HG03095 (cell line): ENCODE measurements at regions not wholly inside any gene's neighbourhood (a gene's known extent, or its start where the extent isn't known, plus 50 kb on each side); places are given as distances from the start of the nearest gene placed in this dataset.
"Not testable (repeated sequence)": the region's sequence is repeated elsewhere in the genome, so short reads cannot be mapped to it uniquely, and the experiment has no call there.

Experiments used
- ATAC-seq: cut with Tn5 transposase; IDR thresholded peaks from one replicate; pipeline ENCODE4 v1.9.1; 2021; ENCODE audit warnings: moderate library complexity; ENCODE audit not compliant: unreplicated experiment

DNA sequence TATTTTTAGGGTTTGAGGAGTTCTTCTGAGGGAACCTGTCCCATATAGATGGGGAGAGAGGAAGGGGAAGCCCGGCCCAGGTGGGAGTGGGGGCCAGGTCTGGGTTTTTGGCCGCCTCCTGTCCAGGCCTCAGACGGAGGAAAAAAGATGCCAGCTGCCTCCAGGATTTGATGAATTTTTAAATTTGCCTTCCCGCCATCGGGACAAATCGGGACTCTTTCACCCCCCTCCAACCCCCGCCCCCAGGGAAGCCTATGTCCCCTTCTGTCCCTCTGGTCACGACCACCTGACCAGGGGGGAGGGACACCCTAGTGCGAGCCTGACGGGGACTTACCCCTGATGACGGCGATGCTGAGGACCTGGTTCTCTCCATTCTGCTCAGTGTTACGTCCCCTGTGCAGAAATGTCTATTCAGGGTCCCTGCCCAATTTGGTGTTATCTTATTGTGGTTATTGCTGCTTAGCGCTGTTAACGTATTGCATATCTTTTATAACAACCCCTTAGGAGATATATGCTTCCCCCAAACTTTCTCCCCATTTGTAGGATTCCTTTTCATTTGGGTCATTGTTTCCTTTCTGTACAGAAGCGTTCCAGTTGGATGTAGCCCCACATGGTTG, 115.9 kb upstream of the GRK3 start:
- no peak for ATAC-seq

DNA sequence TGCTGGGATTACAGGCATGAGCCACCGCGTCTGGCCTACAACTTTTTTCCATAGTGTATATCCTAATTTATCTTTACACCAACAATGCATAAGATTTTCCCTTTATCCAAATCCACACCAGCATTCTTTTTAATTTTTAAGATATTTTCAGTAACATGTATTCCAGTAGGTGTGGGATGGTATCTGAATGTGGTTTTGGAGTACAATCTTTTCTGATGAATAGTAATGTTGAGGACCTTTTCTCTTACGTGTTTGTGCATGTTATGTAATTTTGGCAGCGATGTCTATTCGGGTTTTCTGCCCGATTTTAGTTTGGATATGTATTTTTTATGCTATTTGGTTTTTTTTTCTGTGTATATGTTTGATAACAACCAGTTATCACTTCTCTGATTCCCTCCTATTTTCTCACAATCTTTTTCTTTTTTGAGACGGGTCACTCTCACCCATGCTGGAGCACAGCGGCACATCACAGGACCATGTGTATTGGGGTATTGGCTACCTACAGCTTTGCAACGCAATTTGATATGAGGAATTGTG, 114.6 kb upstream of the GRK3 start:
- ATAC-seq = no peak

DNA sequence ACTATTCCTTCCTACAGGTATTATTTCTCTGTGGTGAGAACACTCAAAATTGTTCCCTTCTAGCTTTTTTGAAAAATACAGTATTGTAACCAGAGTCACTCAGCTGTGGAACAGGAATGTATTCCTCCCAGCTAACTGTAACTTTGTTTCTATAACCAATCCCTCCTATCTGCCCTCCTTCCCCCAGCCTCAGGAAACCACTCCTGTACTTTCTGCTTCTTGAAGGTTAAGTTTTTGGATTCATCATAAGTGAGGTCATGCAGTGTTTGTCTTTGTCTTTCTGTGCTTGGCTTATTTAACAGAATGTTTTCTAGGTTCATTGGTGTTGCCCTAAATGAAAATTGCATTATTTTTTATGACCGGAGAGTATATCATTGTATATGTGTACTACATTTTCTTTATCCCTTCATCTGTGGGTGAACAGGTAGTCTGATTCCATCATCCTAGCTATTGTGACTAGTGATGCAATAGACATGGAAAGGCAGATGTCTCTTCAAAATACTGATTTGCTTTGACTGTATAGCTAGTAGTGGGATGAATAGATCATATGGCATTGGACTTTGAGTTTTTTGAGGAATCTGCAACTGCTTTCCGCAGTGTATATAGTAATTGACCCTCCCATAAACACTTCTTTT, 112.9 kb upstream of the GRK3 start:
- no peak for ATAC-seq

DNA sequence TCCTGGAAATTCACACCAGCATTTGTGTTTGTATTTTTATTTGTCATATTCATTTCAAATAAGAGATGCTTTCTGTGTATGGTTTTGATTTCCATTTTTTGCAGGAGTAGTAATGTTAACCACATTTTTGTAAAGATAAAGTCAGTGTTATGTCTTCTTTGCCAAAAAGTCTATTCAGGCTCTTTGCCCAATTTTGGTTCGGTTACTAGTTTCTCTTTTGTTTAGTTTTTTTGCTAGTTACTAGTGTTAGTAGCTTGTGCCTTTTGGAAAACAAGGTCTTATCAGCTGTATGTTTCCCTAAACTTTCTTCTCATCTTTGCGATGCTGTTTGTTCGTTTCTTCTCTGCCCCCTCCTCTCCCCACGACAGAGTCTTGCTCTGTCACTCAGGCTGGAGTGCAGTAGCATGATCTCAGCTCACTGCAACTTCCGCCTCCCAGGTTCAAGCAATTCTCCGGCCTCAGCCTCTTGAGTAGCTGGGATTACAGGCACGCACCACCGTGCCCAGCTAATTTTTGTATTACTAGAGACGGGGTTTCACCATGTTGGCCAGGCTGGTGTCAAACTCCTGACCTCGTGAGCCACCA, 112.3 kb upstream of the GRK3 start:
- ATAC-seq = no peak

DNA sequence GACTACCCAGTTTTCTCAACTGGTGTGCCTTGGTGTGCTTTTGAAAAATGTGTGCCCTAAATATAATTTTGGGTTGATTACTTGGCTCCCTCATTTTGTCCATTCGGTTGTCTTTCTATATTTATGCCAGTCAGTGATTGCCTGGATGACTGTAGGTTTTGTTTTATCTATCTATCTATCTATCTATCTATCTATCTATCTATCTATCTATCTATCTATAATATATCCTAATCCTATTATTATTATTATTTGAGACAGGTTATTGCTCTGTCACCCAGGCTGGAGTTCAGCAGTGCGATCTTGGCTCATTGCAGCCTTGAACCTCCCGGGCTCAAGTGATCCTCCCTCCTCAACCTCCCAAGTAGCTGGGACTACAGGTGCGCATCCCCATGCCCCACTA, 111.4 kb upstream of the GRK3 start:
- ATAC-seq = no peak

DNA sequence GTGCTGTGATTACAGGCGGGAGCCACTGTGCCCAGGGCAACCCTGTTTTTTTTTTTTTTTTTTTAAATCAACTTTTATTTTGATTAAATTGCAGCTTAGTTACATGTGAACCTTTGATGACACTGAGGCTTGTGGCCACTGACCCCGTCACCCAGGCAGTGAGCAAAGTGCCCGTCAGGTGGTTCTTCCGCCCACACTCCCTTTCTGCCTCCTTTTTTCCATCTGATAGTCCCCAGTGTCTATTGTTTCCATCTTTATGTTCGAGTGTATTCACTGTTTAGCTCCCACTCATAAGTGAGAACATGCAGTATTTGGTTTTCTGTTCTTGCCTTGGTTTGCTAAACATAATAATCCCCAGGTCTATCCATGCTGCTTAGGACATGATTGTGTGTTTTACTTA, 110.9 kb upstream of the GRK3 start:
- no peak for ATAC-seq

DNA sequence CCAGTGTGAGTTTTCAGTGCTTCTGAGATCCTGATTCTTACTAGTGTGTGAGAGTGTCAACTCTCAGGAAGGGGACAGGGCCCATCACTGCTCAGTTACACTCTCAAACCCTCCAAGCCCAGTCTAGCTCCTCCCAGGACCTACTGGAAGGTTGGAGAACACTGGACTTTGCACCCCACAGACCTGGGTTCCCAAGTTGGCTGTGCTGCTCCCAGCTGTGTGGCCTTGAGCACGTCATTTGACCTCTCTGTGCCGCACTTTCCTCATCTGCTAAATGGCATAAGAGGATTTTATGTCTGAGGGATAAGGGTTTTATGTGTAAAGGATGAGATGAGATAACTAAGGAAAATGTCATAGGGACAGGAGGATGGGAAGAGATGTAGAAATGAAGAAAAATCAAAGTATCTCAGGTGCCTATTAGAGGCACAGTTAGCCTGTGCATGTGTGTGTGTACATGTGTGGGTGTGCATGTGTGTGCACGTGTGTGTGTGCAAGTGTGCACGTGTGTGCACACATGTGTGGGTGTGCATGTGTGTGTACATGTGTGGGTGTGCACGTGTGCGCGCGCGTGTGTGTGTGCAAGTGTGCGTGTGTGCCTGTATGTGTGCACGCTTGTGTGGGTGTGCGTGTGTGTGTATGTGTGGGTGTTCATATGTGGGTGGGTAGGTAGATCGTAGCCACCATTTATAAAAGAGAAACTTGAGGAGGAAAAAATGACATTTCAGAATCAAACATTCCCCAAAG, 108.0 kb upstream of the GRK3 start:
- not testable (repeated sequence) for ATAC-seq

DNA sequence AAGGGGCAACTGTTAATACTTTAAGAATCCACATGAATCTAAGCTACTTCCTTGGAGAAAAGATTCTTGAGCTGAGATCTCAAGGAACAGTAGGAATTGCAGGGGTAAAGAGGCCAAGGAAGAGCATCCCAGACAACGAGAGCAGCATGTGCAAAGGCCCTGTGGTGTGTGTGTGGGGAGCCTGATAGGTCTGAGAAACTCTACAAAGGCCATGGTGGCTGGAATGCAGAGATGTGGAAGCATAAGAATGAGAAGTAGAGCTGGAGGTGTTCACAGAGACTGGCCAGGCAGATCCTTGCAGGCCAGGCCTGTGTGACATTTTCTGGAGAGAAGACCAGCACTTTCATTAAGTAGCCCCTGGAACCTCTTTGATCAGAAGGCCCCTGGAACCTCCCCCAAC, 105.8 kb upstream of the GRK3 start:
- ATAC-seq = not testable (repeated sequence)

DNA sequence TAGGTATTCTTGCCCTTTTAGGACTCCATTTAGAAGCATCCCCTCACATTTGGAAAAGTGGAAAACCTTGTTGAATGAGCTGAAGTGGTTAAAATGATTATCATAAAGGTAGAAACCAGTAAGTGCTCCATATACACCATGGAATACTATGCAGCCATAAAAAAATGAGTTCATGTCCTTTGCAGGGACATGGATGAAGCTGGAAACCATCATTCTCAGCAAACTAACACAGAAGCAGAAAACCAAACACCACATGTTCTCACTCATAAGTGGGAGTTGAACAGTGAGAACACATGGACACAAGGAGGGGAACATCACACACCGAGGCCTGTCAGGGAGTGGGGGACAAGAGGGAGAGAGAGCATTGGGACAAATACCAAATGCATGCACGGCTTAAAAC, 103.8 kb upstream of the GRK3 start:
- not testable (repeated sequence) for ATAC-seq

DNA sequence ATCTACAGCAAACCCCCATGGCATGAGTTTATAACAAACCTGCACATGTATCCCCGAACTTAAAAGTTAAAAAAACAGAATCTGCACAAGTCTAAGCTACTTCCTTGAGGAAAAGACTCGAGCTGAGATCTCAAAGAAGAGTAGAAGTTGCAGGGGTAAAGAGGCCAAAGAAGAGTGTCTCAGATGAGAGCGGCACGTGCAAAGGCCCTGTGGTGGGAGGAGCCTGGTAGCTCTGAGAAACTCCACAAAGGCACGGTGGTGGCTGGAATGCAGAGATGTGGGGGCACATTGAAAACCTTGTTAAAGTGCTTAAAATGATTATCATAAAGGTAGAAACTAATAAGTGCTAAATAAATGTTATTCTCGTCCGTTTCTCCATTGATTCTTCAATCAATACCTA, 103.2 kb upstream of the GRK3 start:
- no peak for ATAC-seq

DNA sequence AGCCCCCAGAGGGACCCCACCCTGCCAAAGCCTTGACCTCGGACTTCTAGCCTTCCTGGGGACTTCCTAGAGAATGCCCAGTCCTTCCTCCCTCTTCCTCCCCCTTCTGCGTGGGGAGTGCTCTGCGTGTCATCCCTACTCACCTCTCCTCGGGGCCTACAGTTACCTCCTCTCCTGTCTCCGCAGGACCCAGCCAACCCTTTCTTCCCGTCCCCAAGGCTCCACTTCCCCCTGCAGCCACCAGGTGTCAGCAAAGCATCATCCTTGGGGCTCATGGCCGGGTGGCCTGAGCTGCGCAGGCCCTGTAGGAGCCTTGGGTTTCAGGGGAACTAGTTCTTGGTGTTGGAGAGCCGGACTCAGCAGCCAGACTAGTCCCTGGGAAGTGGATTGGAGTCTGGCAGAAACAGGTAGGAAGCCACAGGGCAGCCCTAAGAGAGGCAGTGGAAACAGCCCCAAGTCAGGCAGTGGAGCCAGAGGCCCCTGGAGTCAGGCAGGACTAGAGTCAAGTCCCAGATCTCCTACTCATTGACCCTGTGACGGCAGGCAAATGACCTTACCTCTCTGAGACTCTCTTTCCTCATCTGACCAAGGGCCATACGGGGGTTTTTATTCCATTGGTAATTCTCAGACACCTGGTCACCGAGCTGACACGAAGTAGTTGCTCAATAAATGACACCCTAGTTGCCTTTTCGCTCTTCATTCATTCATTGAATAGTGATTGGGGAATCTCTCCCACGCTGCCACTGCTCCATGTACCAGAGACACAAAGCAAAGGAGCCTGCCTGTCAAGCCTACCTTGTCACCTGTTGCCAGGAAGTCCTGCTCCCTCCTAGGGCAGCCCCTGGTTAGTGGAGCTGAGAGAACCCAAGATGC, 101.8 kb upstream of the GRK3 start:
- peak; percentile 69 for ATAC-seq

DNA sequence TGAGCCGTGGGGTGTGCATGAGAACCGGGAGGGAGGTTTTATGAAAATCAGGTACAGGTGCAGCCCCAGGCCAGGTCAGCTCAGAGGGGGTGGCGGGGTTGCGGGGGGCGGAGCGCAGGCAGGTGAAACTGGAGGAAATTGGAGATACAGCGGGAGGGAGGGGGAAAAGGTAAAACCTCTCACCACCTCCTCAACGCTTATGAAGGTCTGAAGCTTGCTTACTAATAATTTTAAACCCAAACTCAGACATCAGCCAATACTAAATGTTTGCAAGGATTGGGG, 101.2 kb upstream of the GRK3 start:
- not testable (repeated sequence) for ATAC-seq

DNA sequence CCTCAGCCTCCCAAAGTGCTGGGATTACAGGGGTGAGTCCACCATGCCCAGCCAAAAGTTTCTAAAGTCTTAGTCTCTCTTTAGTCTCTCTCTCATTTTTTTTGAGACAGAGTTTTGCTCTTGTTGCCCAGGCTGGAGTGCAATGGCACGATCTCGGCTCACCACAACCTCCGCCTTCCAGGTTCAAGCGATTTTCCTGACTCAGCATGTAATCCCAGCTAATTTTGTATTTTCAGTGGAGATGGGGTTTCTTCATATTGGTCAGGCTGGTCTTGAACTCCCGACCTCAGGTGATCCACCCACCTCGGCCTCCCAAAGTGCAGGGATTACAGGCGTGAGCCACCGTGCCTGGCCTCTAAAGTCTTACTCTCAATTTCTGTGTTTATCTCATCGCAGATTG, 100.1 kb upstream of the GRK3 start:
- not testable (repeated sequence) for ATAC-seq

DNA sequence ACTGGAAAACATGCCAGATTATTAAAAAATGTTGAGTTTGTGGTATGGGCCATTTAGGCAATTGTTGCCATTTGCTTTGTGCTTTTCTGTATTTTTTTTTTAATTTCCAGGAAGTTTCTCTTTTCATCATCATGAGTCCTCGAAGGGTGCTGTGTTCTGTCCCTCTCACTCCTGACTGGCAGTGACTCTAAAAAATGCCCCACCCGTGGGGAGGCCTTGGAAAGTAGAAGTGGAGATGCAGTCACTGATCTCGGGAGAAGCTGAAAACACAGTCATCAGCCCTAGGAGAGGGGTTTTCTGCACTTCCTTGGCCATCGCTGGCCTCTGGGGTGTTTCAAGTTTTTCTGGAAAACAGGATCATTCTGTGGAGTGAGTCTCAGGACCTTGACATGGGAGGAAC, 98.5 kb upstream of the GRK3 start:
- ATAC-seq = no peak

DNA sequence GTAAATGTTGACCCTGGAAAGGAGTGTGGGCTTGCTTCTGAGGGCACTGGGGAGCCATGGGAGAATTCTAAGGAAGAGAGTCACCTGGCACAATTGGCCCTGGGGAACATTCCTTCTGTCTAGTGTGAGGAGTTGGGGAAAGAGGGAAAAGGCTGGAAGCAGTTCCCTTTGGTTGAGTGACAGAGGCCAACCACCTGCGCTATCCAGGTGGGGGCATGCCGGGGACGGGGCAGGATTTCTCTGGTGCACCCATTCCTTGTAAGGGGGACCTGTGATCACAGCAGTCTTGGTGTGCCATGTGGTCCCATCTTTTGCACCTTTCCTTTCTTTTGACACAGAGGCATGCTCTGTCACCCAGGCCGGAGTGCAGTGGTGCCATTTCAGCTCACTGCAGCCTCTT, 92.1 kb upstream of the GRK3 start:
- no peak for ATAC-seq

DNA sequence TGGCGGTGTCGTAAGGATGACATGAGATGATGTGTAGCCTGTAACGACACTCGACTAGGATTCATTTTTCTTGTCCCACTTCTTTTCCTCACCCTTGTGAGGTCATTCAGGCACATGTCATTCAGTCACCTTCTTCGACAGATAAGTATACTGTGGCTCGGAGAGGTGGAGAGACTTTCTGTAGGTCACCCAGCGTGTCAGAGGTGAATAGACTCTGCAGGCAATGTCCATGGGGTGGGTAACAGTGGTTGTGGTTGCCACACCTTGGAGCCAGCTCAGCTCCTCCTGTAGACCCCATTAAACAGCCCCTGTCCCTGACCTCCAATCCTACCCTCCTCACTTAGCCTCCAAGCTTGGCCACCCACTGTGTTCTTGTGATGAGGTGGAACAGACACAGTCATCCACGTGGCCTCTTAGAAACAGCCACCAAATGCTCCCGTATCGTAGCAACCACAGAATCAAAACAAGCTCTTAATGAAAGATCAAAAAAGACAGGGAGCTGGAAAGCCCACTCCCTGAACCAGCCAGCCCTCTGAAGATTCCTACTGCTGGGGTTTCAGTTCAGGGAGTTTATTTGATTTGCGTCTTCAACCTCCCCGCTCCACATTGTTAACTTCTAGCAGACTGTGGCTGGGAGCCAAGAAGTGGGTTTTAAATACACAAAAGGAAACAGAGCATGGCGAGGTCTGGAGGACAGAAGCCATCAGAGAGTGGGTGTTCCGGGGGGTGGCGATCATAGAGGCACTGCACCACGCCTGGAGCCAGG, 89.0 kb upstream of the GRK3 start:
- ATAC-seq = no peak

DNA sequence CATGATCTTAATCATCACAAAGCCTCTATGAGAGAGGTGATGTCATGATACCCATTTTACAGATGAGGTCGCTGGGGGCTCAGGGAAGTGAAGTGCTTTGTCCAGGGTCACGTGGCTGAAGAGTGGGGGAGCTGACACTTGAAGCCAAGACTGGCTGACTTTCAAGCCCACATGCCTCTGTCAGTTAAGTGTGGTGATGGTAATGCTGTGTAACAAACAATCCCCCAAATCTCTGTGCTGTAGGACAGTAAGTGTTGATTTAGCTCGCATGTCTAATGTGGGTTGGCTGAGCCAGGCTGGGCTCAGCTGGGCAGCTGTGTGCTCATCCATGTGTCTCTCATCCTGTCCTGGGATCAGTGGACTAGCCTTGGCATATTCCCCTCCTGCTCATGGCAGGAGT, 87.1 kb upstream of the GRK3 start:
- no peak for ATAC-seq

DNA sequence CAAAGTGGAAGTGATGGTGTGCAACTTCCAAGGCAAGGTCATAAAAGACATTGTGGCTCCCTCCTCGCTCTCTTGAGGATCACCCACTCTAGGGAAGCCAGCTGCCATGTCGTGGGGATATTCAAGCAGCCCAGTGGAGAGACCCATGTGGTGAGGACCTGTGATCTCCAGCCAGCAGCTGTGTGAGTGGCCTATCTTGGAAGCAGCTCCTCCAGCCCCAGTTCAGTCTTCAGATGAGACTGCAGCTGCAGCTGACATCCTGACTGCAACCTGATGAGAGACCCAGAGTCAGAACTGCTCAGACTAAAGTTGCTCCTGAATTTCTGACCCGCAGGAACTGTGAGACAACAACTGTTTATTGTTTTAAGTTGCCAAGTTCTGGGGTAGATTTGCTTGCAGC, 86.4 kb upstream of the GRK3 start:
- ATAC-seq = no peak

DNA sequence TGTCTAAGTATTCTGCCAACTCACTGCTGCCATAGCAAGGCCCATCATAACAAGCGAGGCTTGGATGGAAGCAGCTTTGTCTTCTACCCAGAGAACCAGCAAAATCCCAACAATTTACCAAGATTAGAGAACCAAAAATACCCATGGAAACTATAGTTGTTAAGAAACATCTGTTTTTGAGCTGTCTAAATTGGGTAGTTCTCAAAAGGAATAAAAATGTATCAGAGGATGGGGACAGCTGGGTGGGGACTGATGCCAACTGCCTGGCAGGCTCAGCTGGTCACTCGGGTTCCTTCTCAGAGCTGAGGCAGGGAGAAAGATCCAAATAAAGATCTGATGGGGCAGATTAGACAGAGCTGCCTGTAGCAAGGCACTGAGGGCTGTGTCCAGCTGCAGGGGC, 85.9 kb upstream of the GRK3 start:
- ATAC-seq = no peak

DNA sequence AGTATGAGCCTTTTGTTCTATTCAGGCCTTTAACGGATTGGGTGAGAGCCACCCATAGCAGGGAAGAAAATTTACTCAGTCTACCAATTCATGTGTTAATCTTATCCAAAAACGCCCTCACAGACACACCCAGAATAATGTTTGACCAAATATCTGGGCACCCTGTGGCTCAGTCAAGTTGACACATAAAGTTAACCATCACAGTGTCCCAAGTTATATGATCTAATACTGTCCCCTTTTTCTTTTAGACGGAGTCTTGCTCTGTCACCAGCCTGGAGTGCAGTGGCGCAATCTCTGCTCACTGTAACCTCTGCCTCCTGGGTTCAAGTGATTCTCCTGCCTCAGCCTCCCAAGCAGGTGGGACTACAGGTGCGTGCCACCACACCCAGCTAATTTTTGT, 83.6 kb upstream of the GRK3 start:
- not testable (repeated sequence) for ATAC-seq
